AG04449 (cell line): ENCODE measurements at regions not wholly inside any gene's neighbourhood (a gene's known extent, or its start where the extent isn't known, plus 50 kb on each side); places are given as distances from the start of the nearest gene placed in this dataset.

Source experiments
- CTCF ChIA-PET: fragments of 350-600 bp; formaldehyde crosslinking; extraction: SDS; loops from one replicate; lab custom pipeline; 2021; ENCODE audit warnings: antibody characterized with exemption; lab: Yijun Ruan, JAX
- POLR2A ChIA-PET: fragments of 400-600, 350-600 bp; formaldehyde crosslinking; extraction: SDS; loops from one replicate; lab custom pipeline; 2020; ENCODE audit warnings: antibody characterized with exemption, inconsistent platforms; lab: Yijun Ruan, JAX
- DNase-seq: peaks from one replicate; pipeline ENCODE4 v3.0.0-alpha.2; 2010; ENCODE audit warnings: low read depth, low spot score
- H3K4me3 ChIP-seq: 2 replicates; pipeline ENCODE4 v1.5.1; 2011; ENCODE audit warnings: low read depth, mild to moderate bottlenecking, control low read depth, low read length
- CTCF ChIP-seq: IDR thresholded peaks from one replicate; pipeline ENCODE4 v1.5.1; 2011; ENCODE audit warnings: mild to moderate bottlenecking, moderate library complexity, low read length, control low read depth, inconsistent platforms; ENCODE audit not compliant: insufficient read depth; ENCODE audit errors: missing control alignments

- CTCF ChIA-PET: no interaction called here
- H3K4me3 ChIP-seq: no peak overlapping the region
- POLR2A ChIA-PET: no interaction called here
- no peak for DNase-seq
- no peak for TF ChIP-seq CTCF
Observed at GRCh38 chr3:194009892-194010533, 125.9 kb upstream of the HES1 start.

GRCh38 chr3:194011807-194012206 lies 124.1 kb upstream of the HES1 start:
- no peak for DNase-seq
- CTCF ChIA-PET: interaction anchor here (1.2 kb wide), 1 partner anchor 29 kb away, joined by 3 read pairs; no protein-coding TSS in a partner anchor
- no peak for TF ChIP-seq CTCF
- H3K4me3 ChIP-seq: no peak overlapping the region
- POLR2A ChIA-PET: no interaction called here

- ChIA-PET CTCF (interaction anchor here (0.6 to 0.7 kb wide), 2 partner anchors 9 to 49 kb away, joined by 3 read pairs; no protein-coding TSS in a partner anchor), POLR2A (no interaction called here)
- DNase-seq: no peak
- no peak for TF ChIP-seq CTCF
- H3K4me3 ChIP-seq: no peak overlapping the region
Observed at GRCh38 chr3:194013928-194014327, 122.0 kb upstream of the HES1 start.

GRCh38 chr3:194014756-194015155 lies 121.2 kb upstream of the HES1 start:
- DNase-seq: no peak
- ChIA-PET POLR2A (no interaction called here), CTCF (interaction anchor here (1.1 kb wide), 1 partner anchor 11 kb away, joined by 3 read pairs; no protein-coding TSS in a partner anchor)
- TF ChIP-seq CTCF: no peak
- no peak overlapping the region for H3K4me3 ChIP-seq

GRCh38 chr3:194019398-194020165 lies 116.4 kb upstream of the HES1 start:
- H3K4me3 ChIP-seq: no peak overlapping the region
- TF ChIP-seq CTCF: no peak
- ChIA-PET CTCF (no interaction called here), POLR2A (no interaction called here)
- DNase-seq: no peak

- ChIA-PET CTCF (no interaction called here), POLR2A (no interaction called here)
- DNase-seq: no peak
- TF ChIP-seq CTCF: no peak
- H3K4me3 ChIP-seq: no peak overlapping the region
Observed at GRCh38 chr3:194022052-194022451, 113.9 kb upstream of the HES1 start.
